Glomerular visceral epithelial cell (primary cell): ENCODE measurements at regions not wholly inside any gene's neighbourhood (a gene's known extent, or its start where the extent isn't known, plus 50 kb on each side); places are given as distances from the start of the nearest gene placed in this dataset.

Experiments used
- DNase-seq: peaks from one replicate; pipeline ENCODE4 v3.0.0-alpha.2; 2016; ENCODE audit errors: extremely low spot score

DNA sequence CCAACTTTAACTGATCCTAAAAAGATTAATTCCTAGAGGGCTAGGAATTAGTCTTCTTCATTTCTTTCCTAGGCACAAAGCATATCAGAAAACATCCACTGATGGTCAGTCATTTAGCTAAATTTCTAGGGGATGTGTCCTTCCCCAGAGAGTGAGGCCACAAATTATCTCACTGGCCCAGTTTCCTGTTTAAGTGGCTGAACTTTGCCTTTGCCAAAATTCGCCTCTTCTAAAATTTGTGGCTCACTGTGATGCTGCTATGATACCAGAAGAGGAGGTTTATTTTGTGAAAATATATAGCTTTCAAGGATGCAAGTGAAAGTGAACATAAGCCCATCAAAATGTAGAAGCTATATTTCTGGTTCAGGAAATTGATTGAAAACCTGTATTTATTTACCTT, 98.1 kb upstream of the FER start:
- DNase-seq: no peak

GRCh38 chr5:108649106-108649505, 98.6 kb upstream of the FER start:
- no peak for DNase-seq

GRCh38 chr5:108642170-108642906, 105.4 kb upstream of the FER start:
- peak; percentile 77 for DNase-seq

GRCh38 chr5:108641596-108641995, 106.1 kb upstream of the FER start:
- DNase-seq: no peak

DNA sequence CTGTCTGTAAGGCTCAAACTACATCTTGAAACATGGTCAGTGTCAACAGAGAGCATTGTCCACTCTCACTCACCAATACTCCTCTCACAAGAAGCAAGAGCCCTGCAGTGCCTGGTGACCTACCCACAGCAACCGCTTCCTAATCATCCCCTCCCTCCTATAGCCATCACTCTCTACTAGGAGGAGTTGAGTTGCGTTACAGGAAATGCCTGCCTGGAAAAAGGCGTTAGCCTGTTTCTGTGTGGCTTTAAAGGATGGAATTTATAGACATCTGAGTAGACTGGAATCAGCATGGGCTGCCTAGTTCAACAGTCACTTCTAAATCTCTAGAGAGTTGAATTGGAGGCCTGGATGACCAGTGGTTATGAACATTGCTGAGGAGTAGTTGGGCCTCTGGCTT, 108.3 kb upstream of the FER start:
- DNase-seq: no peak

GRCh38 chr5:108638021-108638420, 109.7 kb upstream of the FER start:
- no peak for DNase-seq

- DNase-seq: no peak
Observed at GRCh38 chr5:108637134-108637533, 110.6 kb upstream of the FER start.

DNA sequence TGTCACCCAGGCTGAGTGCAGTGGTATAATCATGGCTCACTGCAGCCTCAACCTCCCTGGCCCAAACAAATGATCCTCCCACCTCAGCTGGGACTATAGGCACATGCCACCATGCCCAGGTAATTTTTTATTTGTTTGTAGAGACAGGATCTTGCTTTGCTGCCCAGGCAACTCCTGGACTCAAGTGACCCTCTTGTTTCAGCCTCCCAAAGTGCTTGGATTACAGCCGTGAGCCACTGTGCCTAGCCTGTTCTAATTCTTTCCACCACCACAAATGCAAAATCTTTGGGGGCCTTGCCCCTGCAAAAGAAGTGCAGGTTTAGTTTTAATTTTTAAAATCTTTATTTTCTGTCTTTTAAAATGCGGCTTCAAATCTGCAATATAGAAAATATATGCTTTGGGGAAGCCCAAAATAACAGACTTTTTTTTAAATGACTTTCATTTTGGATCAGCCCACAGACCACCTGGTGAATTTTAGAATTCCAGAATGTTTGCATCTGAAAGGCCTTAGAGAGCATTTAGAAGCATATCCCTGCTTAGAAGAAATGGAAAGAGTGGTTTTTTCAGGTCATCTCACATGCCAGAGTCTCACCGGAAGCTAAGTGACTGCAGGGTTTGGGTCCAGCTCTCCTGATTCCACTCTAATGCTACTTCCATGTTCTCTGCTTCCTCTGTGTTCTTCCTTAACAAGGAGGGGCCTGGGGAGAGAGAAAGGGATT, 111.4 kb upstream of the FER start:
- no peak for DNase-seq

GRCh38 chr5:108634617-108635288, 112.9 kb upstream of the FER start:
- no peak for DNase-seq

- DNase-seq: no peak
Observed at GRCh38 chr5:108634010-108634616, 113.6 kb upstream of the FER start.

- DNase-seq: no peak
Observed at GRCh38 chr5:108629779-108630528, 117.7 kb upstream of the FER start.

GRCh38 chr5:108625654-108626053, 122.0 kb upstream of the FER start:
- no peak for DNase-seq

GRCh38 chr5:108623826-108624225, 123.9 kb upstream of the FER start:
- no peak for DNase-seq

- DNase-seq: no peak
Observed at GRCh38 chr5:108620516-108620915, 127.2 kb upstream of the FER start.

GRCh38 chr5:108619815-108620214, 127.9 kb upstream of the FER start:
- DNase-seq: no peak

GRCh38 chr5:108617467-108618435, 129.9 kb upstream of the FER start:
- DNase-seq: no peak

DNA sequence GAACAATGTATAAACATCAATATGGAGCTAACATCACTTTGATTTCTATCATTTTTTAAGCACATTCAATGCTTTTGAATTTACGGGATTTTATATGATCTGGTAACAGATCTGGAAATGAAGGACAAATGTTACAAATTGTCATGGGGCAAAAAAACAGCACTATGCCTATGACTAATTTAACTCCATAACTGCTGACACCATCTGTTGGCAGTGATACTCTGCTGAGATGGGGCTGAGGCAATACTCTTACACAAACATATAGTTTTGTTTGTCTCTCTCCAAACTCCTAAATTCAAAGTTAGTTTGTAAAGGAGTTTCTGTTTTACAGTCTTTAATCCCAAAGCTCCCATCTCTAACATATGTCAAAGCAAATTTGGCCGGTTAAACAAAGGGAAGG, 132.5 kb upstream of the FER start:
- no peak for DNase-seq

GRCh38 chr5:108607421-108607820, 140.3 kb upstream of the FER start:
- DNase-seq: no peak

DNA sequence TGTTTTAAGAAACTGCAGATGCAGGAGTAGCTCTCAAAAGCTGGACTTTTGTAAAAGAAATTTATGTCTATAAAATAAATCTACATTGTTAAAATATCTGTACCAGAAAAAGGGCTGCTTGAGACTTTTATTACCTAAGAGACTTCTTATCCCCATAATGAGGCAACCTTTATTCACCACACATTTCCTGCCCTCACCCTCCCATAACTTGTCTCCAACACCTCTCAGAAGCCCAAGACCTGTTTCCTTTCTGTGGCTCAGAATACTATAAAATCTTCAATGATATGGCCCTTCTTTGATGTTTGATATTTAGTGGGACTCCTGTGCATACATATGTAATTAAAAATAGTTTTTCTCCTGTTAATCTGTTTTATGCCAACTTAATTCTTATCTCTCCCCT, 141.5 kb upstream of the FER start:
- no peak for DNase-seq

DNA sequence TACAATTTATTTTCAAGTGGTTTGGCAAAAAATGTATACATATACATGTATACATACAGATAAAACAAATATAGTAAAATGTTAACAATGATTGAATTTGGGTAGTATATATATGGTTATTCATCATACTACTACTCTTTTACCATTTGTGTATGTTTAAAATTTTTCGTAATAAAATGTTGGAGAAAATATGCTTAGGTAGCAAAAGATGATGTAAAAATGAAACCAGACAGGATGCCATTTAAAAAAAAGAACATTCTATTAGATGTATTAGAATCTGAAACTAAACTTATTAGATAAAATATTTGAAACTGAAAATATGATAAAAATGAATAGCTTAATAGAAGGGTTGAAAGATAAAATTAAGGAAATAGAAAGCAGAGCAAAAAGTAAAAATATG, 144.9 kb upstream of the FER start:
- no peak for DNase-seq

- DNase-seq: no peak
Observed at GRCh38 chr5:108590799-108591198, 156.9 kb upstream of the FER start.
